ENCODE measurements at regions not wholly inside any gene's neighbourhood (a gene's known extent, or its start where the extent isn't known, plus 50 kb on each side); places are given as distances from the start of the nearest gene placed in this dataset.

DNA sequence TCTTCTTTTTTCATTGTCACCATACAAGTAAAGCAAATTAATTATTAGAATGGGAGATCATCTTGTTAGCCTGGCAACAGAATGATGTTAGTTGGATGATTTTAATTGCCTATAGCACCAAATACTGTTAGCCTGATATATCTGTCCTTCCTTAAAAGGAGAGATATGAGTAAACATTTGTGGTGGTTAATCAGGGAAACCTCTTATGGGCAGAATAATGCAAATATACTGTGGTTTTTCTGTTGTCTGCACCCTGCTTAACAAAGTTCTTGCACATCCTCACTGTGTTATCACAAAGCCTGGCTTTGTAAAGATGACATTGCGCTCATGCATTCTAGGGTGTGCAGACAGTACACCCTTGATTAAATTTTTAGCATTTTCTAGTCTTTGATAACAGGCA is 254.9 kb upstream of the SMC2 start:
- TF ChIP-seq POLR2AphosphoS5 (IDR thresholded peaks at IDR 0.05; ENCODE audit: low read depth, low read length) (no peak), POLR2A (IDR thresholded peaks at IDR 0.05; ENCODE audit: low read depth, low read length) (no peak)
